PFSK-1 (cell line): ENCODE measurements at regions not wholly inside any gene's neighbourhood (a gene's known extent, or its start where the extent isn't known, plus 50 kb on each side); places are given as distances from the start of the nearest gene placed in this dataset.

Experiments
- POLR2AphosphoS5 ChIP-seq: IDR thresholded peaks from 2 replicates; pipeline ENCODE4 v1.6.1; 2012; ENCODE audit warnings: low read depth, mild to moderate bottlenecking, control low read depth, low read length, moderate library complexity
- SIN3A ChIP-seq: IDR thresholded peaks from 2 replicates; pipeline ENCODE4 v1.6.1; 2012; ENCODE audit warnings: mild to moderate bottlenecking, low read length, moderate library complexity, borderline replicate concordance; ENCODE audit not compliant: insufficient read depth
- TAF1 ChIP-seq: IDR thresholded peaks from 2 replicates; pipeline ENCODE4 v1.6.1; 2012; ENCODE audit warnings: low read length, control low read depth, borderline replicate concordance; ENCODE audit not compliant: insufficient read depth
- TF ChIP-seq, protein P1 (sequence below), 2 experiments: IDR thresholded peaks; 2 replicates each; pipeline versions ENCODE4 v1.6.1 to v1.8.0; 2011 to 2012; ENCODE audit warnings: low read depth in 2 of 2, low read length in 2 of 2, control low read depth in 1 of 2, inconsistent platforms in 1 of 2, mild to moderate bottlenecking in 1 of 2, moderate library complexity in 1 of 2; ENCODE audit not compliant: insufficient read depth in 1 of 2

- TF ChIP-seq POLR2AphosphoS5 = no peak
- TF ChIP-seq SIN3A = no peak
- TF ChIP-seq TAF1 = no peak
- TF ChIP-seq, protein P1, sequence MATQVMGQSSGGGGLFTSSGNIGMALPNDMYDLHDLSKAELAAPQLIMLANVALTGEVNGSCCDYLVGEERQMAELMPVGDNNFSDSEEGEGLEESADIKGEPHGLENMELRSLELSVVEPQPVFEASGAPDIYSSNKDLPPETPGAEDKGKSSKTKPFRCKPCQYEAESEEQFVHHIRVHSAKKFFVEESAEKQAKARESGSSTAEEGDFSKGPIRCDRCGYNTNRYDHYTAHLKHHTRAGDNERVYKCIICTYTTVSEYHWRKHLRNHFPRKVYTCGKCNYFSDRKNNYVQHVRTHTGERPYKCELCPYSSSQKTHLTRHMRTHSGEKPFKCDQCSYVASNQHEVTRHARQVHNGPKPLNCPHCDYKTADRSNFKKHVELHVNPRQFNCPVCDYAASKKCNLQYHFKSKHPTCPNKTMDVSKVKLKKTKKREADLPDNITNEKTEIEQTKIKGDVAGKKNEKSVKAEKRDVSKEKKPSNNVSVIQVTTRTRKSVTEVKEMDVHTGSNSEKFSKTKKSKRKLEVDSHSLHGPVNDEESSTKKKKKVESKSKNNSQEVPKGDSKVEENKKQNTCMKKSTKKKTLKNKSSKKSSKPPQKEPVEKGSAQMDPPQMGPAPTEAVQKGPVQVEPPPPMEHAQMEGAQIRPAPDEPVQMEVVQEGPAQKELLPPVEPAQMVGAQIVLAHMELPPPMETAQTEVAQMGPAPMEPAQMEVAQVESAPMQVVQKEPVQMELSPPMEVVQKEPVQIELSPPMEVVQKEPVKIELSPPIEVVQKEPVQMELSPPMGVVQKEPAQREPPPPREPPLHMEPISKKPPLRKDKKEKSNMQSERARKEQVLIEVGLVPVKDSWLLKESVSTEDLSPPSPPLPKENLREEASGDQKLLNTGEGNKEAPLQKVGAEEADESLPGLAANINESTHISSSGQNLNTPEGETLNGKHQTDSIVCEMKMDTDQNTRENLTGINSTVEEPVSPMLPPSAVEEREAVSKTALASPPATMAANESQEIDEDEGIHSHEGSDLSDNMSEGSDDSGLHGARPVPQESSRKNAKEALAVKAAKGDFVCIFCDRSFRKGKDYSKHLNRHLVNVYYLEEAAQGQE (IDR thresholded peaks at IDR 0.05; ENCODE audit: insufficient read depth in 1 of 2, low read depth in 2 of 2, low read length in 2 of 2) = no peak
These were observed 107.8 kb upstream of the GRIP1 start for GRCh38 chr12:66786531-66787308.
